DMS79 treated with DMSO at 0.1 percent for 48 hours (cell line): ENCODE measurements at regions not wholly inside any gene's neighbourhood (a gene's known extent, or its start where the extent isn't known, plus 50 kb on each side); places are given as distances from the start of the nearest gene placed in this dataset.

Experiments used
- DNase-seq: peaks from one replicate; lab custom pipeline; 2025; lab: John Stamatoyannopoulos, UW

GRCh38 chr3:150094150-150094933 lies 123.6 kb upstream of the PFN2 start:
- no peak for DNase-seq

GRCh38 chr3:150091626-150092025 lies 120.9 kb upstream of the PFN2 start:
- no peak for DNase-seq

- no peak for DNase-seq
These were observed 120.2 kb upstream of the PFN2 start for GRCh38 chr3:150090877-150091276.

GRCh38 chr3:150090006-150090405 lies 119.3 kb upstream of the PFN2 start:
- no peak for DNase-seq

- no peak for DNase-seq
These were observed 113.4 kb upstream of the PFN2 start for GRCh38 chr3:150084128-150084527.

- no peak for DNase-seq
These were observed 113.0 kb upstream of the PFN2 start for GRCh38 chr3:150083655-150084042.

- no peak for DNase-seq
These were observed 112.4 kb upstream of the PFN2 start for GRCh38 chr3:150082898-150083654.

- no peak for DNase-seq
These were observed 110.4 kb upstream of the PFN2 start for GRCh38 chr3:150081084-150081483.

GRCh38 chr3:150080058-150080730 lies 109.5 kb upstream of the PFN2 start:
- peak; percentile 70 for DNase-seq

GRCh38 chr3:150079029-150079739 lies 108.5 kb upstream of the PFN2 start:
- DNase-seq: peak; percentile 93

- DNase-seq: peak; percentile 82
These were observed 107.0 kb upstream of the PFN2 start for GRCh38 chr3:150077581-150078247.

GRCh38 chr3:150077107-150077506 lies 106.4 kb upstream of the PFN2 start:
- DNase-seq: peak; percentile 82

GRCh38 chr3:150076443-150076842 lies 105.7 kb upstream of the PFN2 start:
- no peak for DNase-seq

- DNase-seq: no peak
These were observed 104.7 kb upstream of the PFN2 start for GRCh38 chr3:150075417-150075865.

GRCh38 chr3:150074697-150075416 lies 104.2 kb upstream of the PFN2 start:
- no peak for DNase-seq

- DNase-seq: no peak
These were observed 103.6 kb upstream of the PFN2 start for GRCh38 chr3:150074277-150074676.

- no peak for DNase-seq
These were observed 102.8 kb upstream of the PFN2 start for GRCh38 chr3:150073513-150073912.

- DNase-seq: peak; percentile 86
These were observed 102.3 kb upstream of the PFN2 start for GRCh38 chr3:150073031-150073430.

GRCh38 chr3:150072576-150072975 lies 101.9 kb upstream of the PFN2 start:
- peak; percentile 81 for DNase-seq

GRCh38 chr3:150070271-150070670 lies 99.6 kb upstream of the PFN2 start:
- DNase-seq: no peak

- peak; percentile 70 for DNase-seq
These were observed 98.9 kb upstream of the PFN2 start for GRCh38 chr3:150069633-150070032.
